GM19395 (cell line): ENCODE measurements at regions not wholly inside any gene's neighbourhood (a gene's known extent, or its start where the extent isn't known, plus 50 kb on each side); places are given as distances from the start of the nearest gene placed in this dataset.

Experiments
- ATAC-seq: cut with Tn5 transposase; IDR thresholded peaks from one replicate; pipeline ENCODE4 v1.9.1; 2021; ENCODE audit warnings: mild to moderate bottlenecking, moderate library complexity; ENCODE audit not compliant: unreplicated experiment

GRCh38 chr13:21316376-21316775 lies 139.9 kb downstream of the MRPL57 start:
- no peak for ATAC-seq

GRCh38 chr13:21318891-21319532 lies 140.1 kb downstream of the ZDHHC20 start:
- no peak for ATAC-seq

- ATAC-seq, result no peak
These were observed 139.0 kb downstream of the ZDHHC20 start for GRCh38 chr13:21319869-21320641.

- ATAC-seq, result no peak
These were observed 138.5 kb downstream of the ZDHHC20 start for GRCh38 chr13:21320642-21321034.

- ATAC-seq, result no peak
These were observed 137.8 kb downstream of the ZDHHC20 start for GRCh38 chr13:21321269-21321668.

- no peak for ATAC-seq
These were observed 136.7 kb downstream of the ZDHHC20 start for GRCh38 chr13:21322327-21322965.
